B cell (primary cell): ENCODE measurements at regions not wholly inside any gene's neighbourhood (a gene's known extent, or its start where the extent isn't known, plus 50 kb on each side); places are given as distances from the start of the nearest gene placed in this dataset.

Experiments used
- ATAC-seq: fragments of 200-7000 bp; cut with Tn5 transposase; one replicate; pipeline ENCODE4 v1.10.0; 2021; ENCODE audit warnings: low read depth, mild to moderate bottlenecking, moderate number of reproducible peaks, moderate library complexity
- CTCF ChIA-PET: fragments of 350-600 bp; sonication (Branson Sonifier 250); formaldehyde crosslinking; loops from one replicate; lab custom pipeline; 2021; ENCODE audit warnings: antibody characterized with exemption, inconsistent platforms; lab: Charles Lee
- POLR2A ChIA-PET: fragments of 350-600 bp; sonication (Branson Sonifier 250); formaldehyde crosslinking; loops from one replicate; lab custom pipeline; 2021; ENCODE audit warnings: antibody characterized with exemption; lab: Charles Lee
- DNase-seq: peaks from one replicate; pipeline ENCODE4 v3.0.0; 2013
- H2AFZ ChIP-seq: 2 replicates; pipeline ENCODE4 v1.6.1; 2012; ENCODE audit warnings: mild to moderate bottlenecking, low read depth, low read length; ENCODE audit not compliant: insufficient read depth, poor library complexity, severe bottlenecking
- H3K27ac ChIP-seq, 2 donors: 1 replicate in 1 of 2; 2 replicates in 1 of 2; pipeline ENCODE4 v1.5.1; 2012 to 2013; ENCODE audit warnings: low read length in 2 of 2, mild to moderate bottlenecking in 2 of 2, moderate library complexity in 1 of 2
- H3K27me3 ChIP-seq, 4 experiments: fragments of 200-600 bp in 1 of 4; sonication (generic) in 1 of 4; replicated peaks in 1 of 4; 1 replicate in 2 of 4; 2 replicates in 2 of 4; pipeline versions ENCODE4 v1.6.1 to v1.7.0; 2013 to 2016; ENCODE audit warnings: low read length in 3 of 4, mild to moderate bottlenecking in 2 of 4, mixed read lengths in 1 of 4, moderate library complexity in 1 of 4; ENCODE audit not compliant: insufficient read depth in 4 of 4, control insufficient read depth in 3 of 4; ENCODE audit errors: control extremely low read depth in 1 of 4
- H3K36me3 ChIP-seq, 2 experiments: replicated peaks in 1 of 2; 1 replicate in 1 of 2; 2 replicates in 1 of 2; pipeline versions ENCODE4 v1.6.1 to v1.7.1; 2013; ENCODE audit warnings: low read length in 1 of 2; ENCODE audit not compliant: insufficient read depth in 2 of 2, control insufficient read depth in 1 of 2; ENCODE audit errors: control extremely low read depth in 1 of 2, extremely low read depth in 1 of 2
- H3K4me1 ChIP-seq, 2 donors: fragments of 200-600 bp in 1 of 2; sonication (generic) in 1 of 2; 1 replicate in 1 of 2; 2 replicates in 1 of 2; pipeline versions ENCODE4 v1.5.1 to v1.6.1; 2013 to 2017; ENCODE audit warnings: low read length in 2 of 2; ENCODE audit not compliant: control insufficient read depth in 2 of 2, insufficient read depth in 2 of 2
- H3K4me2 ChIP-seq: replicated peaks from 2 replicates; pipeline ENCODE3; 2012; ENCODE audit warnings: mild to moderate bottlenecking, low read depth, low read length; ENCODE audit not compliant: poor library complexity, severe bottlenecking
- H3K4me3 ChIP-seq, 5 experiments: fragments of 200-600 bp in 1 of 5; sonication (generic) in 1 of 5; 1 replicate in 3 of 5; 2 replicates in 2 of 5; pipeline versions ENCODE4 v1.5.1 to v1.7.0; 2011 to 2016; ENCODE audit warnings: low read length in 4 of 5, mild to moderate bottlenecking in 4 of 5, low read depth in 2 of 5, control low read depth in 1 of 5, moderate library complexity in 1 of 5; ENCODE audit not compliant: insufficient read depth in 1 of 5; ENCODE audit errors: control extremely low read depth in 1 of 5, extremely low read depth in 1 of 5
- H3K79me2 ChIP-seq: fragments of 200-600 bp; sonication (generic); one replicate; pipeline ENCODE4 v1.6.0; 2016; ENCODE audit warnings: low read length; ENCODE audit not compliant: control insufficient read depth, insufficient read depth
- H3K9ac ChIP-seq: fragments of 200-600 bp; sonication (generic); 2 replicates; pipeline ENCODE4 v1.6.1; 2017; ENCODE audit warnings: mild to moderate bottlenecking, low read length, moderate library complexity
- H3K9me3 ChIP-seq, 3 donors: one replicate each; pipeline versions ENCODE4 v1.6.1 to v1.7.1; 2013; ENCODE audit warnings: low read length in 2 of 3; ENCODE audit not compliant: control insufficient read depth in 2 of 3, insufficient read depth in 1 of 3; ENCODE audit errors: control extremely low read depth in 1 of 3
- H4K20me1 ChIP-seq: 2 replicates; pipeline ENCODE4 v1.6.0; 2012; ENCODE audit warnings: mild to moderate bottlenecking, low read length; ENCODE audit not compliant: insufficient read depth, control insufficient read depth, poor library complexity, severe bottlenecking
- H3K27ac Mint-ChIP-seq: one replicate; pipeline ENCODE4 v1.8.0; 2021; ENCODE audit warnings: mixed read lengths
- H3K27me3 Mint-ChIP-seq: one replicate; pipeline ENCODE4 v1.8.0; 2021; ENCODE audit warnings: mixed read lengths
- H3K4me1 Mint-ChIP-seq: one replicate; pipeline ENCODE4 v1.8.0; 2021; ENCODE audit warnings: mixed read lengths
- H3K4me3 Mint-ChIP-seq: one replicate; pipeline ENCODE4 v1.8.0; 2021; ENCODE audit warnings: mixed read lengths
- H3K9me3 Mint-ChIP-seq: one replicate; pipeline ENCODE4 v1.8.0; 2022; ENCODE audit warnings: mixed read lengths; ENCODE audit not compliant: insufficient read depth
- CTCF ChIP-seq: fragments of 200-600 bp; IDR thresholded peaks from one replicate; pipeline ENCODE4 v1.8.0; 2022; ENCODE audit warnings: antibody characterized with exemption, mild to moderate bottlenecking
- EZH2 ChIP-seq: IDR thresholded peaks from 2 replicates; pipeline ENCODE4 v1.6.1; 2012; ENCODE audit warnings: borderline replicate concordance, low read depth, mild to moderate bottlenecking, moderate library complexity, low read length; ENCODE audit not compliant: insufficient read depth, poor library complexity, severe bottlenecking
- WGBS: methylation state at CpG from one replicate; pipeline ENCODE4 v1.1.5; 2013; ENCODE audit warnings: missing lambda C conversion rate; ENCODE audit not compliant: insufficient coverage; 5-methylcytosine and 5-hydroxymethylcytosine counted together
- intact Hi-C: fragments of 100-400 bp; cut with micrococcal nuclease; formaldehyde crosslinking; loops from one replicate; pipeline ENCODE4 v1.10.0; 2022

GRCh38 chr2:226115832-226116200 lies 683.8 kb downstream of the IRS1 start:
- WGBS = no CpG with 5 or more reads among the region's 1 CpG
- no peak for DNase-seq
- Histone ChIP-seq H3K27me3 (peaks cover 0 to 5% (median 0%) of the 10 kb centered on the region in 4 experiments), H3K79me2 (no peaks in the 10 kb centered on the region), H3K27ac (no peak overlapping the region), H3K9me3 (no peaks in the 10 kb centered on the region), H2AFZ (no peak overlapping the region), H4K20me1 (no peaks in the 10 kb centered on the region), H3K4me3 (no peak overlapping the region), H3K36me3 (no peaks in the 10 kb centered on the region), H3K9ac (no peak overlapping the region), H3K4me1 (no peaks in the 10 kb centered on the region), H3K4me2 (no peak overlapping the region)
- intact Hi-C loops = no loop called here
- H3K4me3 Mint-ChIP-seq = no peak overlapping the region
- H3K4me1 Mint-ChIP-seq = no peaks in the 10 kb centered on the region
- ATAC-seq = no peak
- H3K27me3 Mint-ChIP-seq = peaks cover 4% of the 10 kb centered on the region
- H3K9me3 Mint-ChIP-seq = no peaks in the 10 kb centered on the region
- no peak overlapping the region for H3K27ac Mint-ChIP-seq
- CTCF ChIA-PET = no interaction called here
- POLR2A ChIA-PET = no interaction called here
- TF ChIP-seq CTCF (no peak), EZH2 (no peak)

GRCh38 chr2:226115102-226115831 lies 684.4 kb downstream of the IRS1 start:
- Mint-ChIP-seq H3K9me3 (no peaks in the 10 kb centered on the region), H3K27ac (no peak overlapping the region), H3K4me3 (no peak overlapping the region), H3K4me1 (no peaks in the 10 kb centered on the region), H3K27me3 (peaks cover 4% of the 10 kb centered on the region)
- DNase-seq = no peak
- Histone ChIP-seq H3K36me3 (no peaks in the 10 kb centered on the region), H3K27me3 (peaks cover 0 to 5% (median 0%) of the 10 kb centered on the region in 4 experiments), H3K4me3 (no peak overlapping the region), H3K79me2 (no peaks in the 10 kb centered on the region), H3K27ac (no peak overlapping the region), H2AFZ (no peak overlapping the region), H4K20me1 (no peaks in the 10 kb centered on the region), H3K9me3 (no peaks in the 10 kb centered on the region), H3K4me2 (no peak overlapping the region), H3K4me1 (no peaks in the 10 kb centered on the region), H3K9ac (no peak overlapping the region)
- WGBS = 80% methylated on average over 1 of the region's 3 CpGs
- TF ChIP-seq EZH2 (no peak), CTCF (no peak)
- POLR2A ChIA-PET = no interaction called here
- no peak for ATAC-seq
- CTCF ChIA-PET = no interaction called here
- intact Hi-C loops = no loop called here
